ENCODE measurements at regions not wholly inside any gene's neighbourhood (a gene's known extent, or its start where the extent isn't known, plus 50 kb on each side); places are given as distances from the start of the nearest gene placed in this dataset.
"Not testable (repeated sequence)": the region's sequence is repeated elsewhere in the genome, so short reads cannot be mapped to it uniquely, and the experiment has no call there.

DNA sequence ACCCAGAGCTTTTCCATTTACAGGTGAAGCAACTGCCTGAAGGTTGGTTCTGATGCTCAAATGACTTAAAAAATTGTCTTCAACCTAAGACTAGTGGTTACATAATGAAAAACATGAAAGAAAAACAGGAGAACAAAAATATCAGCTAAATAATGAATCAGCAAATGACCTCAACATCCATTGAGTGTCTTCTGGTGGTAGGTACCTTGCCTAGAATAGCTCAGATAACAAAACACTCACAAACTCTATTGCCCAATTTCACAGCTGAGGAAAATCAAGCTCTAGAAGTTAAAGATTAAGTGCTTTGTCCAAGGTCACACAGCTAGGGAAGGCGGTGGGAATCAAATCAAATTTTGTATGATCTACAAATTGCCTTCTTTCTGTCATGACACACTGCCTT lies 304.6 kb upstream of the CDH11 start:
- no peak for DNase-seq

DNA sequence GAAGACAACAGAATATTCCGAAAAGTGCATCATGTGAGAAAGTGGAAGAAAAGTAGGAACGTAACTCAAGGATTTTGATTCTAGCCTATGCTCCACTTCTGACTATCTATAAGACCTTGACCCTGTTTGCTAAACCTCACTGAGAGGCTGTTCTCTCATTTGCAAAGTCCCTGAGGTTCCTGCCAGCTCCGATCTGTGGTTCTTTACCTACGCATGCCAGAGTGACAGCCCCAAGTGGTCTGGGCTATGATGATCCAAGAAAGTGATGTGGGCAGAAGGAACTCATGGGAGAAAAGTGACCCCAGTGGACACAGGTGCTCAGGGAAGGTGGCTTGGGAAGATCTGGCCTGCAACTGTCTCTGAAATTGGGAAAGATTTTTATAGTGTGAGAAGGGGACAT lies 301.1 kb upstream of the CDH11 start:
- no peak for DNase-seq

DNA sequence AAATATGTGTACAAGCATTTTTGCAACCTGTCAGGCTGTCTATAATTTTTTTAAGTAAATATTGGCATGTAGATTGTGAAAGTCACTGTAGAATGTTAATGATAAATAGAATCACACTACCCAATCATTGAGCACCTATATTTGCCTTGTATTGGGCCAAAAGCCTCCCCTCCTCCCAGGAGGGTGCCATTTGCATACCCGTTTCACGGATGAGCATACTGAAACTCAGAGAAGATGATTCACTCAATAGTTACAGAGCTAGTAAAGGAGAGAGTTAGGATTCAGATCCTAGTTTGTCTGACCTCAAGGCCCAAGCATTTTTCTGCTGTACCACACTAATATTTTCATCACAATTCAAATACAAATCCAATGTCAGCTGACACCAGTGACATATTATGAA lies 299.7 kb upstream of the CDH11 start:
- DNase-seq = no peak

DNA sequence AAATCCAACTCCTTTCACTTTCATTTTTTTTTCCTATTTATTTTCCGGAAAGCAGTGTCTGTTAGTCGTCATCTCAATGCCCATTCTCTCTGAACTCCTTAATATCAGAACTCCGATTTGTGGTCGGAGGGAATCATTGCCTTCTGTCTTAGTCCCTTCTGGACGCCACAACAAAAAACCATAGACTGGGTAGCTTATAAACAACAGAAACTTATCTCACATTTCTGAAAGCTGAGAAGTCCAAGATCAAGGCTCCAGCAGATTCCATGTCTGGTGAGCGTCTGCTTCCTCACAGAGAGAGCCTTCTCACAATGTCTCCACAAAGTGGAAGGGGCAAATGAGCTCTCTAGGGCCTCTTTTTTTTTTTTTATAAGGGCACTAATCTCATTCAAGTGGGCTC lies 296.6 kb upstream of the CDH11 start:
- DNase-seq = no peak

DNA sequence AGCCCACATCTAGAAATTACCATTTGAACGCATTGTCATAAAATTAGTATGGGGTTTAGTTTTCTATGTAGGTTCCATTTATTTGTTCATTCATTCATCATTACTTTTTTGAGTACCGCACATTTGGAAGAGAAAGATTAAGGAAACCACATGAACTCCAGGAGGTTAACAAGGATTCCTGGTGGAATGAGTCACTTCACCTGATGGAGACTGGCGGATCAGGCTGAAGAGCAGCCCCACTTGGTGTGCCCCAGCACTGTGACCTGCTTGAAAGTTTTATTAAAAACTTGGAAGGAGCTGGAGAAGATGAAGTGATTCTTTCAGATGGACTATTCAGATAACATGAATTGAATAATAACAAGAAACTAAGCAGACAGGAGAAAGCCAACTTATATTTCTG lies 293.6 kb upstream of the CDH11 start:
- DNase-seq = no peak

GRCh38 chr16:65414284-65414984 lies 292.6 kb upstream of the CDH11 start:
- no peak for DNase-seq

- DNase-seq = no peak
Observed at GRCh38 chr16:65413861-65414260, 292.0 kb upstream of the CDH11 start.

GRCh38 chr16:65410801-65411200 lies 288.9 kb upstream of the CDH11 start:
- no peak for DNase-seq

- no peak for DNase-seq
Observed at GRCh38 chr16:65409510-65409909, 287.6 kb upstream of the CDH11 start.

DNA sequence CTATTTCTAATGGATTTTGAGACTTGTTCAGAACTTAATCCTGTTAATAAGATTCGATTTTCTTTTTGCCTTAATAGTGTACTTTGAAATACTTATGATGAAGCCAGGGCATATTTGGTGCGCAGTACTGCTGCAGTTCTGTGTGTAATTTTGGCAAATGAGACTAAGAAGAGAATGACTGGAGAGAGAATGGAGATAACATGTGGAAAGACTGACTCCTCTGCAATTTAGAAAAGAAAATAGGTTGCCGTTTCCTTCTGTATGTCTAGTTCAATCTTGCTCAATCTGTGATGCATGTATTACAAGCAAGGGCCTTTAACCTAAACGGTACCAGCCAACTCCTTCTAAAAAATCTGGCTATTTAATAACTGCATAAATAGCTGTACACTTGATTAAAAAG lies 285.1 kb upstream of the CDH11 start:
- DNase-seq = peak; percentile 33

- DNase-seq = peak; percentile 58
Observed at GRCh38 chr16:65406116-65406515, 284.3 kb upstream of the CDH11 start.

- peak; percentile 50 for DNase-seq
Observed at GRCh38 chr16:65394281-65394680, 272.4 kb upstream of the CDH11 start.

- DNase-seq = no peak
Observed at GRCh38 chr16:65392806-65393565, 271.1 kb upstream of the CDH11 start.

DNA sequence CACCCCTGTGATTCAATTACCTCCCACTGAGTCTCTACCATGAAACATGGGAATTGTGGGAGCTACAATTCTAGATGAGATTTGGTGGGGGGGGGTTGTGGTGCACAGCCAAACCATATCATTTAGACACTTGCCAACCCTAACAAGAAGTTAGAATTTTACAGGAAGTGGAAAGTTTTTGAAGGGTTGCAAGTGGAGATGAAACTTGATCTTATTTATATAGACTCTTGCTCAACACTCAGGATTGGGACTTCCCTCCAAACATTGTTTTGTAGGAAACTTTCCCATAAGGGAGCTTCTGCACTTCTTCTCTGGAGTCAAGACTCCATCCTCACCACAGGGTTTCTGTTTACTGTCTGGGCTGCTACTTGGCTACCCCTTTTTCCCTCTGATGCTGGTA lies 266.7 kb upstream of the CDH11 start:
- DNase-seq = no peak

GRCh38 chr16:65386672-65387071 lies 264.8 kb upstream of the CDH11 start:
- DNase-seq = no peak

DNA sequence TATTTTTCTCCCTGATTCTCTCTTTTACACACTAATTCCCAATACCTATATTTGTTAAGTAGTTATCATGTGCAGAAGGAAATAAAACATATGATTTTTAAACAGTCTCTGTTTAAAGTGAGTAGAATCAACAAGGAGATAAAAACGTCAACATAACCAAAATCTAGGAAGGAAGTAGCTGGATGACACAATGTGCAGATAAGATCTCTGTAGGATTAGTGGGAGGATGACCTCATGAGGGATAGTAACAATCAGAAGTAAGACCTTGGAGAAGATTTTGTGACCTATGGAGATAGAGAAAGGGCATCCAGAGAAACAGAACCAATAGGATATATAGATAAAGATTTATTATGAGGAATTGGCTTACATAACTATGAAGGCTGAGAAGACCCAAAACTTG lies 262.6 kb upstream of the CDH11 start:
- DNase-seq = no peak

- no peak for DNase-seq
Observed at GRCh38 chr16:65377195-65377594, 255.3 kb upstream of the CDH11 start.

DNA sequence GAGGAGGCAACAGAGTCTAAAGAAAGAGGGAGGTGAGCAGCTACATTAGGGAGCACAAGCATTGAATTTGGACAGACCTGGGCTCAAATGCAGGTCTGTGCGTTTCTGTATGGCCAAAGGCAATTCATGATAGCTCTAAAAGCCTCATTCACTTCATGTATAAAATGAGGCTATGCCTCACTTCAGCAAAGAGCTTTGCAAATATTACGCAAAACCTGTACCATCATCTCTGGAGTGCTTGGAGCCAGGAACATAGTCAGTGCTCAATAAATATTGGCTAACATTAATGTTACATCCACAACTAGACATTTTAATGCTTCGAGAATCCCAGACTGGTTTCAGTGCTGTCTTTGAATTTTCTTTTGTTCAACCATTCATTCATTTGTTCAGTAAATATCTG lies 254.7 kb upstream of the CDH11 start:
- DNase-seq = no peak

DNA sequence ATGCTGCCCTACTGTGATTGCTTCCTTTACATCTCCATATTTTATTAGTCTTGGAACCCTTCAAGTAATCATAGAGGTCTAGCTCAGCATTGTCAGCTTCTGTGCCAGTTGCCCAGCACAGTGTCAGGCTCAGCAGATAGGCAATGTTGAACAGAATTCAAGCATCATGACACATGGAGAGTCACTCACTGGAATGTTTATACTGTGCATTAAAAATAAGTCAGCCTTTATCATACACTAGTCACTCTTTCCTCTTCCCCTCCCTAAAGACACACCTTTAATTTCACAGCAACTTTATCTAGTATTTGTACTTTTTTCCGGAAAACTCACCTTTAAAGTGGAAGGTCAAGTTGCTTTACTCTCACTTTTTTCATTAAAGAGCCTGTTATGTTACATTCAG lies 253.8 kb upstream of the CDH11 start:
- no peak for DNase-seq

- DNase-seq = no peak
Observed at GRCh38 chr16:65373097-65373496, 251.2 kb upstream of the CDH11 start.

- DNase-seq = no peak
Observed at GRCh38 chr16:65372171-65372570, 250.3 kb upstream of the CDH11 start.

DNA sequence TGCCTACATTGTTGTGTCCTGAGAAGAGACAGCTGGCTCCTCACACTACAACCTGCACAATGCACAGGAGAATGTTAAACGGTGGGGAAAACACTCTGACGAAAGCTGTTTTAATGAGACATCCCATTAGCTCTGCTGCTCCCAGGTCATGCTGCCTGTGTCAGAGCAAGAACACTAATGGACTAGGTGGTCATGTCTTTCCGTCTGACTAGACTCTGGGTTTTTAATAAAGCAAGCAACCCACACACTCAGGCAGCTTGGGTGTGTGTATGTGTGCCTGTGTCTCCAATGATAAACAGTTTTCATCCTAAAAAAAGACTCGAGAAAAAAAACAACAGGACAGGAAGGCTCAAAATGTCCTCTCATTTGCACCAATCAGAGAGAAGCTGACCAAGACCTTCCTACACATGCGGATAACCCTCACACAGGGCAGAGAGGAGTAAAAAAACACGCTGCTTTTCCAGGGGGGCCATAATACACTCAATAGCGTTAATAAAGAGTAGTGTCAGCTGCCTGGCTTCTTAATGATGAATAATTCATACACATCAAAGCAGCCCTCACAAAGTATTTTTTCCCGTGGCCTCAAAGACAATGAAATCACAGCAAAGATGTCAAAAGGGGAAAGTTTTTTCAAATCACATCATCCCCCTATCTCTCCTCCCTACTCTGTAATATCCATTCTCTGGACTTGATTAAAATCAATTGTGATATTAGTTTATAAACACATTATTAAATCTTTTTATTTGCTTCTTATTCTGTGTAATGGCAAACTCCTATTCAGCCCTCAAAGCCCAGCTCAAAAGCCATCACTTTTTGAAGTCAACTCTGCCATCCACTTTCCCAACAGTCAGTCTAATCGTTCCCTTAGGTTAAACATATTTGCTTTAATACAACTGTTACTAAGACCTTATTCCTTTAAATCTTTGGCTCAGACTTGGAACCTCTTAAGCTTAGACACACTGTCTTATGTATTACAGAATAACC lies 244.2 kb upstream of the CDH11 start:
- DNase-seq = no peak

- DNase-seq = not testable (repeated sequence)
Observed at GRCh38 chr16:65356721-65357120, 234.9 kb upstream of the CDH11 start.

Data from tongue (tissue), 1 donor.